SK-N-MC (cell line): ENCODE measurements at regions not wholly inside any gene's neighbourhood (a gene's known extent, or its start where the extent isn't known, plus 50 kb on each side); places are given as distances from the start of the nearest gene placed in this dataset.

ENCODE experiments used
- DNase-seq: peaks from one replicate; pipeline ENCODE4 v3.0.0-alpha.2; 2011; ENCODE audit warnings: low read depth, low spot score
- H3K27ac ChIP-seq: fragments of 200-600 bp; sonication (generic); 2 replicates; pipeline ENCODE4 v1.5.1; 2016; ENCODE audit warnings: mixed run types
- H3K36me3 ChIP-seq: fragments of 200-600 bp; sonication (generic); 2 replicates; pipeline ENCODE4 v1.6.1; 2017; ENCODE audit warnings: antibody characterized with exemption, low read length, mixed read lengths; ENCODE audit not compliant: insufficient read depth
- H3K4me3 ChIP-seq: fragments of 200-600 bp; sonication (generic); 2 replicates; pipeline ENCODE4 v1.5.1; 2016
- H3K9ac ChIP-seq: fragments of 200-600 bp; sonication (generic); 2 replicates; pipeline ENCODE4 v1.8.0; 2017; ENCODE audit warnings: mixed run types, mixed read lengths; ENCODE audit not compliant: insufficient read length
- H3K9me3 ChIP-seq: fragments of 200-600 bp; sonication (generic); 2 replicates; pipeline ENCODE4 v1.6.1; 2017; ENCODE audit warnings: low read depth, mild to moderate bottlenecking, antibody characterized with exemption, low read length, moderate library complexity, mixed read lengths
- EZH2 ChIP-seq: fragments of 200-600 bp; sonication (generic); IDR thresholded peaks from one replicate; pipeline ENCODE4 v1.6.1; 2017; ENCODE audit warnings: antibody characterized with exemption
- FOXP2 ChIP-seq: optimal IDR thresholded peaks from 2 replicates; pipeline ENCODE3; 2011; ENCODE audit warnings: mild to moderate bottlenecking, moderate library complexity; ENCODE audit not compliant: insufficient read depth; ENCODE audit errors: extremely low read length, control extremely low read depth
- POLR2AphosphoS5 ChIP-seq: IDR thresholded peaks from 2 replicates; pipeline ENCODE4 v1.6.1; 2012; ENCODE audit warnings: mild to moderate bottlenecking, low read depth, low read length, borderline replicate concordance

- no peaks in the 10 kb centered on the region for H3K36me3 ChIP-seq
- TF ChIP-seq EZH2 (no peak), POLR2AphosphoS5 (no peak), FOXP2 (no peak)
- H3K9ac ChIP-seq = no peak overlapping the region
- DNase-seq = no peak
- H3K9me3 ChIP-seq = no peaks in the 10 kb centered on the region
- H3K27ac ChIP-seq = no peak overlapping the region
- H3K4me3 ChIP-seq = no peak overlapping the region
Measured at GRCh38 chr10:128542659-128543058, 416.4 kb upstream of the MKI67 start.

- no peak for TF ChIP-seq EZH2
- TF ChIP-seq POLR2AphosphoS5 = no peak
- no peak for TF ChIP-seq FOXP2
- H3K27ac ChIP-seq = no peak overlapping the region
- no peak overlapping the region for H3K4me3 ChIP-seq
- no peak for DNase-seq
- H3K9ac ChIP-seq = no peak overlapping the region
- H3K36me3 ChIP-seq = no peaks in the 10 kb centered on the region
- no peaks in the 10 kb centered on the region for H3K9me3 ChIP-seq
Measured at GRCh38 chr10:128543151-128543550, 416.9 kb upstream of the MKI67 start.

- no peak for DNase-seq
- Histone ChIP-seq H3K9ac (no peak overlapping the region), H3K9me3 (no peaks in the 10 kb centered on the region), H3K27ac (no peak overlapping the region), H3K4me3 (no peak overlapping the region), H3K36me3 (no peaks in the 10 kb centered on the region)
- no peak for TF ChIP-seq FOXP2
- no peak for TF ChIP-seq EZH2
- TF ChIP-seq POLR2AphosphoS5 = no peak
Measured at GRCh38 chr10:128545216-128545615, 419.0 kb upstream of the MKI67 start.

DNA sequence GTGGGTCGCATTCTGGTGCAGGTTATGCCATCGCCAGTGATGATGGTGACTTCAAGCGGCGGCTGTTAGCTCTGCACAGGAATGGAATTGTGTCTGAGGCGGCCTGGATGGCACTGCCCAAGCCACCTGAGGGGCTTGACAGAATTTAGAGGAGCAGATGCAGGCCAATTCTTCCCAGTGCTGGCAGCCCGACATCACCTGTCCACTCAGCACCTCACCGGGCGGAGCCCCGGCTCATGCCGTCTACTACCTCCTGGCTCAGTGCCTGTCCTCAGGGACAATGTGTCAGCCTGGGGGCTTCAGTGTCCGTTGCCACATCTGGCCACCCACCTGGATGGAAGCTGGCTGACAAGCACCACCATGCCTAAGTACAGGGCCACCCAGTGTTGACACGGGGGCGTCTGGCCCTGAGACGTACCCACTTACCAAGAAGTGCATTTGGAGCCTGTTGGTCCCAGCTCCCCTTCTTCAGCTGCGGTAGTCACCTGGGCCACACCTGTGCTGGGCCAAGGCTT, 420.5 kb upstream of the MKI67 start:
- TF ChIP-seq POLR2AphosphoS5 (no peak), EZH2 (no peak)
- Histone ChIP-seq H3K9me3 (no peaks in the 10 kb centered on the region), H3K27ac (no peak overlapping the region), H3K9ac (no peak overlapping the region), H3K36me3 (no peaks in the 10 kb centered on the region), H3K4me3 (no peak overlapping the region)
- DNase-seq = no peak

- no peak overlapping the region for H3K27ac ChIP-seq
- no peak for DNase-seq
- H3K9ac ChIP-seq = no peak overlapping the region
- TF ChIP-seq EZH2 (no peak), FOXP2 (no peak), POLR2AphosphoS5 (no peak)
- H3K9me3 ChIP-seq = no peaks in the 10 kb centered on the region
- no peak overlapping the region for H3K4me3 ChIP-seq
- H3K36me3 ChIP-seq = no peaks in the 10 kb centered on the region
Measured at GRCh38 chr10:128549101-128549608, 422.9 kb upstream of the MKI67 start.

GRCh38 chr10:128550045-128550444, 423.8 kb upstream of the MKI67 start:
- TF ChIP-seq POLR2AphosphoS5 = no peak
- no peak for TF ChIP-seq FOXP2
- no peak for TF ChIP-seq EZH2
- Histone ChIP-seq H3K9me3 (no peaks in the 10 kb centered on the region), H3K27ac (no peak overlapping the region), H3K9ac (no peak overlapping the region), H3K36me3 (no peaks in the 10 kb centered on the region), H3K4me3 (no peak overlapping the region)
- DNase-seq = no peak

GRCh38 chr10:128551475-128551874, 425.3 kb upstream of the MKI67 start:
- H3K27ac ChIP-seq = no peak overlapping the region
- TF ChIP-seq POLR2AphosphoS5 (no peak), FOXP2 (no peak)
- no peak for DNase-seq

GRCh38 chr10:128553755-128554154, 427.5 kb upstream of the MKI67 start:
- no peaks in the 10 kb centered on the region for H3K9me3 ChIP-seq
- no peaks in the 10 kb centered on the region for H3K36me3 ChIP-seq
- no peak for DNase-seq
- H3K9ac ChIP-seq = no peak overlapping the region
- TF ChIP-seq FOXP2 (no peak), EZH2 (no peak), POLR2AphosphoS5 (no peak)
- no peak overlapping the region for H3K4me3 ChIP-seq
- H3K27ac ChIP-seq = no peak overlapping the region

More at GRCh38 chr10:128551475-128551874, 425.3 kb upstream of the MKI67 start:
- Histone ChIP-seq H3K9ac (no peak overlapping the region), H3K36me3 (no peaks in the 10 kb centered on the region), H3K9me3 (no peaks in the 10 kb centered on the region), H3K4me3 (no peak overlapping the region)

- no peaks in the 10 kb centered on the region for H3K9me3 ChIP-seq
- H3K4me3 ChIP-seq = no peak overlapping the region
- H3K9ac ChIP-seq = no peak overlapping the region
- H3K27ac ChIP-seq = no peak overlapping the region
- H3K36me3 ChIP-seq = no peaks in the 10 kb centered on the region
- TF ChIP-seq EZH2 (no peak), FOXP2 (no peak), POLR2AphosphoS5 (no peak)
- DNase-seq = no peak
Measured at GRCh38 chr10:128556182-128557110, 430.2 kb upstream of the MKI67 start.
